Dendritic cell treated with granulocyte-macrophage colony-stimulating factor and Interleukin-4, amounts not matched to agents 40 ng/mL and 50 ng/mL, for 4 days (primary cell): ENCODE measurements at regions not wholly inside any gene's neighbourhood (a gene's known extent, or its start where the extent isn't known, plus 50 kb on each side); places are given as distances from the start of the nearest gene placed in this dataset.

ENCODE experiments used
- H3K27ac Mint-ChIP-seq: one replicate; pipeline ENCODE4 v1.8.0; 2022; ENCODE audit warnings: mild to moderate bottlenecking, mixed read lengths
- H3K27me3 Mint-ChIP-seq: one replicate; pipeline ENCODE4 v1.8.0; 2022; ENCODE audit warnings: mild to moderate bottlenecking, mixed read lengths
- H3K36me3 Mint-ChIP-seq: one replicate; pipeline ENCODE4 v1.8.0; 2022; ENCODE audit warnings: low read depth, mixed read lengths
- H3K4me1 Mint-ChIP-seq: one replicate; pipeline ENCODE4 v1.8.0; 2022; ENCODE audit warnings: low read depth, mixed read lengths
- H3K4me3 Mint-ChIP-seq: one replicate; pipeline ENCODE4 v1.8.0; 2022; ENCODE audit warnings: mild to moderate bottlenecking, moderate library complexity, mixed read lengths
- H3K9me3 Mint-ChIP-seq: one replicate; pipeline ENCODE4 v1.8.0; 2022; ENCODE audit warnings: mixed read lengths
- intact Hi-C: fragments of 100-400 bp; cut with micrococcal nuclease; formaldehyde crosslinking; loops from one replicate; pipeline ENCODE4 v1.15.0; 2022

DNA sequence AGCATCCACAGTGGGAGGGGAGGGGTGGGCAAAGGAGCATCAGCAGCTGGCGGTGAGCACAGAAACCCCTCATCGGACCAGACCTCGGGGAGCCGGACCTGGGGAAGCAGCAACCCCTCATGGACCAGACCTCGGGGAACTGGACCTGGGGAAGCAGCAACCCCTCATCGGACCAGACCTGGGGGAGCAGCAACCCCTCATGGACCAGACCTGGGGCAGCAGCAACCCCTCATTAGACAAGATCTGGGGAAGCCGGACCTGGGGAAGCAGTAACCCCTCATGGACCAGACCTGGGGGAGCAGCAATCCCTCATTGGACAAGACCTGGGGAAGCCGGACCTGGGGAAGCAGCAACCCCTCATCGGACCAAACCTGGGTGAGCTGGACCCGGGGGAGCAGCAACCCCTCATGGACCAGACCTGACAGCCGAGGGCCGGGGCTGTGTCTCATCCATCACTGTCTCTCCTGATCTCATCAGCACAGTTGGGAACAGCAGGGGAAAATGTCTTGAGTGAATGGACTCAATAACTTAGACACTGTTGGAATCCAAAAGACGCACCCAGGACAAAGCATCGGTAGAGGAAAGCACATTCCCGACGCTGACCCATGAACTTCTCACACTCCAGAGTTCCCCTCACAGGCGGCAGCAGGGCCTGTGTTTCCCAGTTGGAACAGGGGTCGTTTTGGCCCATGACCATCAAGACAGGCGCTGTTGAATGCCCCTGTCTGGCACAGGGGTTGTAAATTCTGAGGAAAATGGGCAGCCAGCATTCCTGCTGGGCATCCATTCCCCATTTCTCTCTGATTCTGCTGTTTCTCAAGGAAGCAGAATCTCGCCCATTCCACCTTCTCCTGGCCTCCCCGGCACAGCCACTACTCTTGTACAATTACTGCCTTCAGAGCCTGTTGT lies 1494.6 kb downstream of the TBC1D22A start:
- H3K4me3 Mint-ChIP-seq: no peak overlapping the region
- peaks cover 13% of the 10 kb centered on the region for H3K27me3 Mint-ChIP-seq
- no peaks in the 10 kb centered on the region for H3K9me3 Mint-ChIP-seq
- H3K4me1 Mint-ChIP-seq: no peaks in the 10 kb centered on the region
- no peak overlapping the region for H3K27ac Mint-ChIP-seq
- H3K36me3 Mint-ChIP-seq: no peaks in the 10 kb centered on the region
- intact Hi-C loops: no loop called here

DNA sequence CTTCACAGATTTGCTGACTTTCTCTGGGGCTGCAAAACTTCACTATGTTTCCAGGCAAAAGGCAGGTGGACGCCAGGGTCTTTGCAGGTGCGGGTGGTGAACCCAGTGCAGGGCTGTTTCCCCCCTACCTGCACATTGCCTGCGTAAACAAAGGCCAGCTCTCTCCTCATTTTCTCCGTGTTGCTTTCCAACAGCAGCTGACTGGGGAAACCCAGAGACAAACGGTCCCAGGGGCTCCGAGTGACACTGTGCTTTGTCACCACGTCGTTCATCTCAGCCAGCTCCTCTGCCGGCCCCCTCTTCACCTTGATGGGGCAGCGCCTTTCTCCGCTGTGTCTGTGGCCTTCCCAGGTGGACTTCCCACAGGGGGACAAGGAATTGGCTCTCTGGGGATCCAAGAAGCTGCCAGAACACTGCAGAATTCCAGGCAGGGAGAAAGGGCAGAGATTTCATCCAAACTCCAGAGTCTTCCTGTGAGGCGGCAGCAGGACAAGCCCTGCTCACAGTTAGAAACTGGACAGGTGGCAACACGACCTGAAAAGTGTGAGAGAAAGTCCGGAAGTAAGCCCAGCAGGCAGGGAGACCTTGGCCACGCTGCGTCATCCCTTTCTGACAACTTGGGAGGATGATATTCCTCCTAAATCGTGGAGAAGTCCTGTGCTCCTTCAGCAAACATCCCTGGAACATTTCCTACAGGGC lies 1493.7 kb downstream of the TBC1D22A start:
- Mint-ChIP-seq H3K36me3 (no peaks in the 10 kb centered on the region), H3K9me3 (no peaks in the 10 kb centered on the region), H3K4me1 (no peaks in the 10 kb centered on the region), H3K4me3 (no peak overlapping the region), H3K27me3 (peaks cover 13% of the 10 kb centered on the region), H3K27ac (no peak overlapping the region)
- intact Hi-C loops: no loop called here

DNA sequence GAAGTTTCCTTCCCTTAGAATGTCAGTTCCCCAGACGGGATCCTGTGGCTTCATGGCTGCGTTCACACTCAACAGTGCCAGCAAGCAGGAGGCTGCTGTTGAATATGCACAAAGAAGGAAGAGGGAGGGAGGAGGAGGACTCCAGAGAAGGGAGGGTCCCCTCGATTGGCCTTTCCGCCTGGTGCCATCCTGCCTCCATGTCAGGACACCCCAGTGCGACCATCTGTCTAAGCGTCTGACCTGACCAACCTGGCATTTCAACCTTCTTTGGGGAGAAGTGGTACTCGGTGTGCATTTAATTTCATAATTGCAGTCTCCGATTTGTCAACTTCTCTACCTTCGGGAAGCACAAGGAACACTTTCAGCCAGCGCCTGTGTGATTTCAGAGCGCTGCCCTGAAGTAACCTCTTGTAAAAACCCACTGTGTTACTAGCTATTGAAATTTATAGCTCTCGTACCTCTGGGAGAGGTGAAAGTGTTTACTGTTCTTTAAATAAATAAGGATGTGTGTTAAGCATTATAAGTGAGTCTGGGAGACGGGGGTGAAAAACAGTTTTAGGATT lies 1491.9 kb downstream of the TBC1D22A start:
- Mint-ChIP-seq H3K4me1 (no peaks in the 10 kb centered on the region), H3K27me3 (peaks cover 13% of the 10 kb centered on the region), H3K9me3 (no peaks in the 10 kb centered on the region), H3K4me3 (no peak overlapping the region), H3K27ac (no peak overlapping the region), H3K36me3 (no peaks in the 10 kb centered on the region)
- intact Hi-C loops: no loop called here

DNA sequence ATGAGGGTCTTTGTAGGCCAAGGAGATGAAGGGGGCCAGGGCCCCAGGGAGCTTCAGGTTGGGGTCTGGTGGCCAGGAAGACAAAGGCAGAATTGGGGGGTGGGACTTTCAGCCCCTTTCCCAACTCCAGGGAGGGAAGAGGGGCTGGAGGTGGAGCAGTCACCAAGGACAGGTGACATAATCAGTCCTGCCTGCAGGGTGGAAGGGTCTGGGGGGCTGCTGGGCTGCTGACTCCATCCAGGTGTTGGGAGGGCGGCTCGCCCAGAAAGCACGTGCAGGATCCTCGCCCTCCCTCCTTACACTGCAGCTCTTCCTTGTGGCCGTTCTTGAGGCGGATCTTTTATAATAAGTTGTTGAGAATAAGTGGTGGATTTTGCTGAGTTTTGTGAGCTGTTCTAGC lies 1491.1 kb downstream of the TBC1D22A start:
- Mint-ChIP-seq H3K9me3 (no peaks in the 10 kb centered on the region), H3K4me3 (no peak overlapping the region), H3K4me1 (no peaks in the 10 kb centered on the region), H3K27me3 (peaks cover 13% of the 10 kb centered on the region), H3K27ac (no peak overlapping the region), H3K36me3 (no peaks in the 10 kb centered on the region)
- intact Hi-C loops: no loop called here

DNA sequence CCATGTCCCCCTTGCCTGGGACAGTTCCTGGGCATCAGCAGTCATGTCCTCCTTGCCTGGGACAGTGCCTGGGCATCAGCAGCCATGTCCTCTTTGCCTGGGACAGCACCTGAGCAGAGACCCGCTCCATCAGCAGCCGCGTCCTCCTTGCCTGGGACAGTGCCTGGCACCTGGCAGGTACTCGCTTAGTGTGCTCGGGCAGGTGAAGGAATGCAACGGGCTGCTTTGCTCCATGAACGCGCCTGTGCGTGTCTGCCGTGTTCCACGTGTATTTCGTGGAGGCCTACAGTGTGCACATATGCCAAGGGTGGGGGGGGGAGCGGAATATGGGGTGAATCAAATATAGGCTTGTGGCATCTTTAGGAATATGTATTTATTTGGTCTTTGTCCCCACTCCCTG lies 1490.7 kb downstream of the TBC1D22A start:
- no peaks in the 10 kb centered on the region for H3K9me3 Mint-ChIP-seq
- H3K27me3 Mint-ChIP-seq: peaks cover 13% of the 10 kb centered on the region
- H3K36me3 Mint-ChIP-seq: no peaks in the 10 kb centered on the region
- no peak overlapping the region for H3K27ac Mint-ChIP-seq
- intact Hi-C loops: no loop called here
- H3K4me1 Mint-ChIP-seq: no peaks in the 10 kb centered on the region
- no peak overlapping the region for H3K4me3 Mint-ChIP-seq

DNA sequence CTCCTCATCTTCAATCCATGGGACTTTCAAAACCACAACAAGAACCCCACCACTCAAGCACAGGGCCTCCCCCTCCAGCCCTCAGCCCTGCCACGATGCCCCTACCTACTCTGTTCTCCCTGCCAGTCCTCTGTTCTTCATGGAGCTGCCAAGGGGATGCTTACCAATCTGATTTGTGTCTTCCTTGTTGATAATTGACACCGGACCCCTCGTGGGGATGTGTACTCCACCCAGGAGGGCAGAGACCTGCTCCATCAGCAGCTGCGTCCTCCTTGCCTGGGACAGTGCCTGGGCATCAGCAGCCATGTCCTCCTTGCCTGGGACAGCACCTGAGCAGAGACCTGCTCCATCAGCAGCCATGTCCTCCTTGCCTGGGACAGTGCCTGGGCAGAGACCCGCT lies 1489.2 kb downstream of the TBC1D22A start:
- H3K36me3 Mint-ChIP-seq: no peaks in the 10 kb centered on the region
- no peak overlapping the region for H3K27ac Mint-ChIP-seq
- H3K4me3 Mint-ChIP-seq: no peak overlapping the region
- H3K4me1 Mint-ChIP-seq: no peaks in the 10 kb centered on the region
- peaks cover 13% of the 10 kb centered on the region for H3K27me3 Mint-ChIP-seq
- no peaks in the 10 kb centered on the region for H3K9me3 Mint-ChIP-seq
- intact Hi-C loops: no loop called here

DNA sequence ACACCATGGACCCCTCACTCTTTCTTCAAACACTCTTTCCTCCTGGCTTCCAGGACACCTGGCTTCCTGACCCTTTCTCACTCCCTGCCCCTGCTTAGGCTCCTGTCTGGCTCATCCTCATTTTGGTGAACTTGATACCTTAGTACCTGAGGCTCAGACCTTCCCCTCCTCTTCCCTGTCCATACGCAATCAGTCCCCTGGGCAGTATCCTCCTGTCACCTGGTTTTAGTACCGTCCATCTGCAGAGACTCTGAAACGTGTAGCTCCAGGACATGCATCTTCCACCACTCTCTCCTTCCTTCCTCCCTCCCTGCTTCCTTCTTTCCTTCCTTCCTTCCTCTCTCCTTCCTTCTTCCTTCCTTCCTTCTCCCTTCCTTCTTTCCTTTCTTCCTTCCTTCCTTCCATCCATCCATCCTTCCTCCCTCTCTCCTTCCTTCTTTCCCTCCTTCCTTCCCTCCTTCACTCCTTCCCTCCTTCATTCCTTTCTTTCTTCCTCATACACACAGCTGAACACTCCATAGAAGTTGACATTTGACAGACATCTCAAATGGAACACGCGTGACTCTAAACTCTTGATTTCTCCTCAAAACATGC lies 1488.6 kb downstream of the TBC1D22A start:
- intact Hi-C loops: no loop called here
- peaks cover 13% of the 10 kb centered on the region for H3K27me3 Mint-ChIP-seq
- H3K4me1 Mint-ChIP-seq: no peaks in the 10 kb centered on the region
- H3K36me3 Mint-ChIP-seq: no peaks in the 10 kb centered on the region
- H3K9me3 Mint-ChIP-seq: no peaks in the 10 kb centered on the region
- no peak overlapping the region for H3K27ac Mint-ChIP-seq
- no peak overlapping the region for H3K4me3 Mint-ChIP-seq

DNA sequence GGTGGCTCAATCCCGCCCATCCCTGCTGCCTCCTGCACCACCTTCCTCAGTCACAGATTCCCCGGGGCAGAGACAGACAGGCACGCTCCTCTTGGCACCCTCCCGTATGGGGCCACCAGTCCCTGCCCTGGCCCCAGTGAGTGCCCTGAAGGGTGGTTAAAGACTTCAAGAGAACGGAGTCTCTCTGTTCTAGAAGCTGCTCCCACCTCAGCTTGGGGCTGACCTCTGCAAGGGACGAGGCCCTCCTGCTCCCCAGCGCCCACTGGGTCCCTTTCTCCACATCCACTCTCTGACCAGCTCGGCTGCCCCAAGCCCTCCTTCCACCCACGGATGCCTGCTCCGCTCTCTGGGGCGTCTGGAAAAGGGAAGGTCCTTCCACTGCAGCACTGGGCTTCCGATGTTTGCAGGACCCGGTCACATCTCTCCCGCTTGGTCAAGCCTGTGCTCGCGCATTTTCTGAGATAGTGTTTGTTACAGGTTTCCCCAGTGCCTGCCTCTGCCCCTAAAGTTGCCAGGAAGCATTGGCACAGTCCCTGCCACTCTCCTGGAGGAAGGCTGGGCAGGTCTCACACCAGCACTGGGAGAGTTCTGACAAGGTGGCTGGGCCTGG lies 1487.9 kb downstream of the TBC1D22A start:
- H3K9me3 Mint-ChIP-seq: no peaks in the 10 kb centered on the region
- intact Hi-C loops: no loop called here
- no peaks in the 10 kb centered on the region for H3K36me3 Mint-ChIP-seq
- H3K27ac Mint-ChIP-seq: no peak overlapping the region
- peaks cover 13% of the 10 kb centered on the region for H3K27me3 Mint-ChIP-seq
- H3K4me3 Mint-ChIP-seq: no peak overlapping the region
- H3K4me1 Mint-ChIP-seq: no peaks in the 10 kb centered on the region

DNA sequence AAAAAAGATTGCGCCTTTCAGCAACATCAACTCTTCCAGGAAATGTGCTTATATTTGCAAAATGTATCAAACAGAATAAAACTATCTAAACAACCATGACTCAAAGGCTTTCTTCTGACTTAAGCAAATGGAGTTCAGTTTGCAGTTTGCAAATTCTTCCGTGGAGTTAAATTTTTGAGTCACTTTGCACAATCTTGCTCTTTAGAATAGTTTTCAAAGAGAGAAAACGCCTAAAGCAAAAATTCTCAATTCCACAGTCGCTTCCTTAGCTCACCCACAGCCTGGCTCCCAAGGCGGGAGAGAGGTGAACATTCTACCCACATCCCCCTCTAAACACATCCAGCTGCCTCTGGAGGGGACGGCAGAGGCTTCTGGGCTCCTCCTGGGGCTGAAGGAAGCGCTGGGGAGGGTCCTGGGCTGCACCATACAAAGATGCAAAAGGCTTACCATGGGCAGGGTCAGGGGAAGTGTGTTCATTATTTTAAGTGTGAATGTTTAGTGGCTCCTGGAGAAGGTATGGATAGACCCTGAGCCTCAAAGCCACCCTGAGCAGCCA lies 1487.3 kb downstream of the TBC1D22A start:
- H3K27me3 Mint-ChIP-seq: peaks cover 12% of the 10 kb centered on the region
- no peaks in the 10 kb centered on the region for H3K36me3 Mint-ChIP-seq
- H3K27ac Mint-ChIP-seq: no peak overlapping the region
- no peaks in the 10 kb centered on the region for H3K4me1 Mint-ChIP-seq
- H3K4me3 Mint-ChIP-seq: no peak overlapping the region
- H3K9me3 Mint-ChIP-seq: no peaks in the 10 kb centered on the region
- intact Hi-C loops: no loop called here

DNA sequence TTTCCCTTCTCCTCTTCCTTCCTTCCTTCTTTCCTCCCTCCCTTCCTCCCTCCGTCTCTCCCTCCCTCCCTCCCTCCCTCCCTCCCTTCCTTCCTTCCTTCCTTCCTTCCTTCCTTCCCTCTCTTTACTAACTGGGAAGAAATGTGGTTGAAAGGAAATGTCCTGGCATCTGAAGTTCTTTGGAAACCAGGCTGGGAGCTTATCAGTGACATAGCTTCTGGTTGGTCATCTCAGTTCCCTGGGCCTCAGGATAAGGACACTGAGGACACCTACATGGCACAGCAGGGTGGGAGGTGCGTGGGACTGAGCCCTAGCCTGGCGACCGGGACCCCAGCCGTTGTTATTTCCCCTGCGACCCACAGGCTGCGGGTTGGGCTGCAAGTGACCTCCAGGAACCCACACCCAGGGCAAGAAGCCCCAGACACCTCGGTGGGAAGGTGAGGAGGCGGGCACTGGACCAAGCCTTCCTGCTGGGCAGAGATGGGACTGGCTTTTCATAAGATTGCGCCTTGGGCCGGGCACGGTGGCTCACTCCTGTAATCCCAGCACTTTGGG lies 1486.5 kb downstream of the TBC1D22A start:
- intact Hi-C loops: no loop called here

DNA sequence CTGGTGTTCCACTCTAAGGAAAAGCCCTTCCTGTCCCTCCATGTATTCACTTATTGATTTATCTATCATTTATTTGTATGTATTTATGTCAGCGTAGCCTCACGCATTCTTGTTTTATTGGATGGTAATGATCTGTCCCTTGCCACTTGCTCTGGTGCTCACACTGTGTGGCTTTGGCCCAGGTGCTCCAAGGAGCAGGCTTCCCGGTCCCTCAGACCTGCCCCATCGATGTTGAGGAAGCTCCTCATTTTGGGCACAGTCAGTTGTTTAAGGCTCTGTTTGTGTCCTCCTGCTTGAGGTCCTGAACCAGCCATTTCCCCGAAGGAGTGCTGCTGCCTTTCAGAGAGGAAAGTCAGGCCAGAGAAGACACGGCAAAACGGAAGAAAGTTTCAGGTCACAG lies 1485.4 kb downstream of the TBC1D22A start:
- H3K9me3 Mint-ChIP-seq: no peaks in the 10 kb centered on the region
- intact Hi-C loops: no loop called here
- no peaks in the 10 kb centered on the region for H3K4me1 Mint-ChIP-seq
- H3K36me3 Mint-ChIP-seq: no peaks in the 10 kb centered on the region
- no peak overlapping the region for H3K4me3 Mint-ChIP-seq
- no peaks in the 10 kb centered on the region for H3K27me3 Mint-ChIP-seq
- no peak overlapping the region for H3K27ac Mint-ChIP-seq

More for the DNA sequence above, 1486.5 kb downstream of the TBC1D22A start:
- H3K27me3 Mint-ChIP-seq: peaks cover 6% of the 10 kb centered on the region
- no peak overlapping the region for H3K27ac Mint-ChIP-seq
- H3K4me3 Mint-ChIP-seq: no peak overlapping the region
- H3K4me1 Mint-ChIP-seq: no peaks in the 10 kb centered on the region
- H3K36me3 Mint-ChIP-seq: no peaks in the 10 kb centered on the region
- H3K9me3 Mint-ChIP-seq: no peaks in the 10 kb centered on the region

DNA sequence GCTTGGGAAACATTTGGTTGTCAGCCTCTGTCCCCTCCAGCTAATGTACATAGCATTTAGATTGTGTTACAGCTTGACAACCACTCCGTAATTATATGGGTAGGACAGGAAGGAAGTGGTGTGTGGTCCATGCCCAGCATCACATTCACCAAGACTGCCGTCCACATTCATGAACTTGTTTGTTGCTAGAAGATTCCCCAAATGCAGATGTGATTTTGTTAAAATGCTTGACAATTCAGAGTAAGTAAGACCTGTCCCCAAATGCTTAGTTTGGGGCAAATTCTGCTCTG lies 1482.7 kb downstream of the TBC1D22A start:
- no peak overlapping the region for H3K27ac Mint-ChIP-seq
- no peaks in the 10 kb centered on the region for H3K9me3 Mint-ChIP-seq
- no peaks in the 10 kb centered on the region for H3K27me3 Mint-ChIP-seq
- no peaks in the 10 kb centered on the region for H3K4me1 Mint-ChIP-seq
- H3K4me3 Mint-ChIP-seq: no peak overlapping the region
- intact Hi-C loops: no loop called here
- H3K36me3 Mint-ChIP-seq: no peaks in the 10 kb centered on the region

DNA sequence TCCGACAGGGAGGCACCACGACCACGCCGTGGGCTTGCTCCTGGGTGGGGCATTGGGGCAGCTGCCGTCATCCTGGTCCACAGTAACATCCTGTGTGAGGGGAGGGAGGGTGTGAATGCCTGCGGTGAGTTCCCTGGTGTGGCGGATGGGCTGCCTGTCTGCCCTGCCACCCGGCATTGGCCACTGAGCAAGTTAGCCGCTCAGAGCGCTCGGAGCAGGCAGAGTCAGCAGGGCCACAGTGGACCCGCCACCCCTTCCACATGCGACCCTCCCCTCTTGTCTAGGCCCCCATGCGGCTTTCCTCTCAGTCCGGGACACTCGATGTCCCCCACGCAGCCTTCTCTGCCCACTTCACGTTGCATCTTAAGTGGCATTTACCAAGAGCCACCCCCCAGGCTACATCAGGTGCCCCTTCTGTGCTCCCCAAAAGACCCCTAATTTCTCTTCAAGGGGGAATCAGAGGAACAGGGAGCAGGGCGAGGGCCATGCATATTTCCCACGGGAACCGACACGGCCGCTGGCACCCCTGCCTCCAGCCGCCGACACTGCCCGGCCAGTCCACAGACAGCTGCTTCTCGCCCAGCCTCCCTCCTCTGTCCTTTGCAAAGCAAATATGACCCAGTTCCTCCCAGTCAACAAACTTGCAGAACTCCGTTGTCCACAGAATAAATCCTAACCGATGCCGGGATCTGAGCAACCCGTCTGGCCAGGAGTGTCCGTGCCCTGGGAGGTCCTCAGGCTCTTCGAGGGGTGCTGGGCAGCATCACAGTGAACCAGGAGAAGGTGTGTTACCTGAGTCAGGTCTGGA lies 1482.1 kb downstream of the TBC1D22A start:
- no peaks in the 10 kb centered on the region for H3K36me3 Mint-ChIP-seq
- no peaks in the 10 kb centered on the region for H3K9me3 Mint-ChIP-seq
- no peak overlapping the region for H3K4me3 Mint-ChIP-seq
- H3K4me1 Mint-ChIP-seq: no peaks in the 10 kb centered on the region
- no peak overlapping the region for H3K27ac Mint-ChIP-seq
- intact Hi-C loops: no loop called here
- H3K27me3 Mint-ChIP-seq: no peaks in the 10 kb centered on the region
